GM12878 (cell line): ENCODE measurements at regions not wholly inside any gene's neighbourhood (a gene's known extent, or its start where the extent isn't known, plus 50 kb on each side); places are given as distances from the start of the nearest gene placed in this dataset.

ENCODE experiments used
- ATAC-seq: fragments of 200-7000 bp; cut with Tn5 transposase; 3 replicates; pipeline ENCODE4 v1.9.1; 2020; ENCODE audit warnings: mild to moderate bottlenecking, moderate library complexity
- BruUV-seq: library from RNA; stranded (reverse); fragments of 400-500 nt; replicated peaks from 2 replicates; lab custom pipeline; 2021; lab: Mats Ljungman, UMichigan
- CTCF ChIA-PET: fragments of 300-600 bp; sonication (Branson Sonifier 250); formaldehyde crosslinking; extraction: SDS; loops from one replicate; lab custom pipeline; 2021; ENCODE audit warnings: inconsistent platforms; lab: Yijun Ruan, JAX
- POLR2A ChIA-PET: fragments of 350-600 bp; formaldehyde crosslinking; extraction: SDS; loops from one replicate; lab custom pipeline; 2021; ENCODE audit warnings: inconsistent platforms; lab: Charles Lee
- RAD21 ChIA-PET: fragments of 300-600 bp; sonication (Branson Sonifier 250); formaldehyde crosslinking; loops from one replicate; lab custom pipeline; 2023; ENCODE audit warnings: antibody characterized with exemption; ENCODE audit not compliant: unreplicated experiment; lab: Charles Lee
- SMC1A ChIA-PET: fragments of 300-600 bp; sonication (Branson Sonifier 250); formaldehyde crosslinking; loops from one replicate; lab custom pipeline; 2023; ENCODE audit not compliant: unreplicated experiment, uncharacterized antibody; lab: Charles Lee
- DNase-seq: peaks from one replicate; pipeline ENCODE4 v3.0.0-alpha.2; 2011; ENCODE audit warnings: low read depth, low spot score
- FAIRE-seq: peaks from 3 replicates; lab custom pipeline; 2011; peaks lifted over from hg19 to GRCh38; lab: Jason Lieb, UNC
- H2AFZ ChIP-seq: 2 replicates; pipeline ENCODE4 v1.6.0; 2011; ENCODE audit warnings: low read depth, low read length, control low read depth; ENCODE audit not compliant: control insufficient read depth
- H3K27ac ChIP-seq: 2 replicates; pipeline ENCODE4 v1.5.1; 2011; ENCODE audit warnings: control low read depth; ENCODE audit not compliant: control insufficient read depth, insufficient read depth
- H3K27me3 ChIP-seq, 2 experiments: replicated peaks in 1 of 2; 2 replicates each; pipeline versions ENCODE4 v1.6.0 to v1.6.1; 2011; ENCODE audit warnings: low read length in 1 of 2; ENCODE audit not compliant: control insufficient read depth in 2 of 2, insufficient read depth in 2 of 2
- H3K36me3 ChIP-seq, 2 experiments: 2 replicates each; pipeline ENCODE4 v1.5.1; 2011; ENCODE audit warnings: low read length in 1 of 2; ENCODE audit not compliant: control insufficient read depth in 2 of 2, insufficient read depth in 2 of 2
- H3K4me1 ChIP-seq: 2 replicates; pipeline ENCODE4 v1.6.1; 2011; ENCODE audit warnings: mild to moderate bottlenecking, low read length, moderate library complexity, mixed read lengths; ENCODE audit not compliant: control insufficient read depth, insufficient read depth
- H3K4me2 ChIP-seq: 2 replicates; pipeline ENCODE4 v1.6.0; 2011; ENCODE audit warnings: control low read depth; ENCODE audit not compliant: control insufficient read depth, insufficient read depth
- H3K4me3 ChIP-seq: fragments of 200-600 bp; sonication (generic); 2 replicates; pipeline ENCODE4 v1.5.1; 2016
- H3K79me2 ChIP-seq: 2 replicates; pipeline ENCODE4 v1.6.0; 2011; ENCODE audit warnings: low read length; ENCODE audit not compliant: control insufficient read depth, insufficient read depth
- H3K9ac ChIP-seq: 2 replicates; pipeline ENCODE4 v1.8.0; 2011; ENCODE audit warnings: low read length, control low read depth, mixed read lengths; ENCODE audit not compliant: control insufficient read depth, insufficient read depth
- H3K9me3 ChIP-seq: replicated peaks from 3 replicates; pipeline ENCODE4 v1.5.1; 2011; ENCODE audit warnings: mild to moderate bottlenecking, low read length; ENCODE audit not compliant: control insufficient read depth, insufficient read depth
- H4K20me1 ChIP-seq: 2 replicates; pipeline ENCODE4 v1.6.0; 2011; ENCODE audit not compliant: control insufficient read depth, insufficient read depth
- BCL11A ChIP-seq: IDR thresholded peaks from 2 replicates; pipeline ENCODE4 v1.6.1; 2011; ENCODE audit warnings: low read depth, low read length
- DPF2 ChIP-seq: fragments of 450-650 bp; IDR thresholded peaks from 2 replicates; pipeline ENCODE4 v1.6.1; 2017; ENCODE audit warnings: mild to moderate bottlenecking
- GATAD2B ChIP-seq: fragments of 450-650 bp; conservative IDR thresholded peaks from 2 replicates; pipeline ENCODE4 v1.6.1; 2017; ENCODE audit warnings: low read depth, mild to moderate bottlenecking, moderate library complexity
- IKZF1 ChIP-seq: fragments of 450-650 bp; conservative IDR thresholded peaks from 2 replicates; pipeline ENCODE4 v1.6.1; 2017; ENCODE audit warnings: antibody characterized with exemption, mild to moderate bottlenecking
- LARP7 ChIP-seq: fragments of 450-650 bp; IDR thresholded peaks from 2 replicates; pipeline ENCODE4 v1.6.1; 2017; ENCODE audit warnings: mild to moderate bottlenecking
- NFYB ChIP-seq: IDR thresholded peaks from 2 replicates; pipeline ENCODE4 v1.6.1; 2011; ENCODE audit warnings: low read depth, mild to moderate bottlenecking, low read length, improper control_type of control experiment, moderate library complexity; ENCODE audit not compliant: insufficient read depth
- NR2C1 ChIP-seq: fragments of 450-650 bp; IDR thresholded peaks from 2 replicates; pipeline ENCODE4 v1.6.1; 2017; ENCODE audit warnings: antibody characterized with exemption, mild to moderate bottlenecking, moderate library complexity
- RUNX3 ChIP-seq: IDR thresholded peaks from 2 replicates; pipeline ENCODE4 v1.6.1; 2012; ENCODE audit warnings: low read length, inconsistent platforms
- SIN3A ChIP-seq: IDR thresholded peaks from 2 replicates; pipeline ENCODE4 v1.6.1; 2012; ENCODE audit warnings: low read depth, low read length, improper control_type of control experiment
- SIX5 ChIP-seq: IDR thresholded peaks from 2 replicates; pipeline ENCODE4 v1.6.1; 2011; ENCODE audit warnings: mild to moderate bottlenecking, low read depth, low read length, moderate library complexity; ENCODE audit not compliant: severe bottlenecking
- SREBF1 ChIP-seq: IDR thresholded peaks from 2 replicates; pipeline ENCODE4 v1.6.1; 2012; ENCODE audit warnings: mild to moderate bottlenecking, low read length
- ZNF274 ChIP-seq: IDR thresholded peaks from one replicate; pipeline ENCODE4 v1.8.0; 2011; ENCODE audit not compliant: insufficient read length, insufficient read depth
- ZNF384 ChIP-seq: IDR thresholded peaks from 2 replicates; pipeline ENCODE4 v1.6.1; 2012; ENCODE audit warnings: low read depth, mild to moderate bottlenecking, low read length, improper control_type of control experiment, borderline replicate concordance
- WGBS: methylation state at CpG from one replicate; pipeline ENCODE4 v1.1.6; 2016; ENCODE audit warnings: low lambda C conversion rate; ENCODE audit not compliant: insufficient replicate concordance, insufficient coverage; ENCODE audit errors: missing lambda C conversion rate; 5-methylcytosine and 5-hydroxymethylcytosine counted together
- in situ Hi-C: fragments of 300-500 bp; cut with MboI; formaldehyde crosslinking; loops from 9 replicates; pipeline ENCODE4 v1.14.3; 2018; ENCODE audit warnings: mixed read lengths
- intact Hi-C: fragments of 100-400 bp; cut with micrococcal nuclease; formaldehyde crosslinking; loops from one replicate; pipeline ENCODE4 v1.14.2; 2022; ENCODE audit not compliant: unreplicated experiment
- TF ChIP-seq, protein P1 (sequence below): fragments of 450-650 bp; IDR thresholded peaks from 2 replicates; pipeline ENCODE4 v1.6.1; 2016; ENCODE audit warnings: mild to moderate bottlenecking, moderate library complexity, borderline replicate concordance

DNA sequence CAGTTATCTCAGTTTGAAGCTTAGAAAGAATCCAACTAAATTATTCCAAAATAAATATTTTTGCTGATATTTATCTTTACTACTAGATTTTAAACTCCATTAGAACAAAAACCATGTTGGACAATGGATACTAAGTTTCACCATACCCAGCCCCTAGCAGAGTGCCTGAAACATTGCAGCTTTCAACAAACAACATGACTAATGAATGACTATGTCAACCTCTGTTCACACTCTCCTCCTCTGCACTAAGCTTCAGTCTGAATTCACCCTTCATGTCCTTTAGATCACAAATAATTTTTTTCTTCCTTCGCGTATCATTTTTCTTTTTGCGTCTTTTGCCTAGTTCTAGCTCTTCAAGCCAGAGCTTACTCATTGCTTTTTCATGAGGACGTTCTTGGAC lies 315.2 kb downstream of the PCDH10 start (continued):
- no peak for TF ChIP-seq ZNF384
- no peak for TF ChIP-seq BCL11A
- TF ChIP-seq ZNF274: no peak

DNA sequence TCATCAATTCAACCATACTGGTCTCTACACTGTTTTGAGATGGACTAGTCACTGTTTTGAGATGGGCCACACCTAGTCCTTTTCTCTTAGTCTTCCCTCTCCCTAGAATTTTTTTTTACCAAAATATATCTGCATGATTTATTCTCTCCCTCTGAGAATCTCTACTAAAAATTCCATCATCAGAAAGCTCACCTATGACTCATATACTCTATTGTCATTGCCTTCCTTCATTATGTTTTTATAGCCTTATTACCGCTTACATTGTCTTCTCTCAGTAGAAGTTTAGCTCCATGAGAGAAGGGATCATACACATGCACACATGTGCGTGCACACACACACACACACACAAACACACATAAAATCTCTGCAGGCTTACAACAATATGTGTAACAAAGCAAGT lies 303.6 kb downstream of the PCDH10 start:
- ChIA-PET CTCF (interaction anchor here (1.2 kb wide), 1 partner anchor 17 kb away, joined by 3 read pairs; no protein-coding TSS in a partner anchor), POLR2A (no interaction called here), SMC1A (interaction anchor here (0.5 kb wide), 1 partner anchor 92 kb away, joined by 4 read pairs; no protein-coding TSS in a partner anchor), RAD21 (no interaction called here)
- no peak for ATAC-seq
- intact Hi-C loops (no loop called here), in situ Hi-C loops (no loop called here)
- Histone ChIP-seq H3K27ac (no peak overlapping the region), H3K9ac (no peak overlapping the region), H3K9me3 (no peaks in the 10 kb centered on the region), H2AFZ (no peak overlapping the region), H3K4me2 (no peak overlapping the region), H3K4me3 (no peak overlapping the region), H4K20me1 (no peaks in the 10 kb centered on the region), H3K27me3 (no peaks in the 10 kb centered on the region), H3K79me2 (no peaks in the 10 kb centered on the region), H3K4me1 (no peaks in the 10 kb centered on the region)
- DNase-seq: no peak
- FAIRE-seq: no peak
- WGBS: 14% methylated on average over 2 of the region's 2 CpGs
- TF ChIP-seq SIN3A (no peak), SIX5 (no peak), LARP7 (no peak), RUNX3 (no peak), NFYB (no peak), IKZF1 (no peak), DPF2 (no peak), NR2C1 (no peak), GATAD2B (no peak), SREBF1 (no peak)
- TF ChIP-seq, protein P1, sequence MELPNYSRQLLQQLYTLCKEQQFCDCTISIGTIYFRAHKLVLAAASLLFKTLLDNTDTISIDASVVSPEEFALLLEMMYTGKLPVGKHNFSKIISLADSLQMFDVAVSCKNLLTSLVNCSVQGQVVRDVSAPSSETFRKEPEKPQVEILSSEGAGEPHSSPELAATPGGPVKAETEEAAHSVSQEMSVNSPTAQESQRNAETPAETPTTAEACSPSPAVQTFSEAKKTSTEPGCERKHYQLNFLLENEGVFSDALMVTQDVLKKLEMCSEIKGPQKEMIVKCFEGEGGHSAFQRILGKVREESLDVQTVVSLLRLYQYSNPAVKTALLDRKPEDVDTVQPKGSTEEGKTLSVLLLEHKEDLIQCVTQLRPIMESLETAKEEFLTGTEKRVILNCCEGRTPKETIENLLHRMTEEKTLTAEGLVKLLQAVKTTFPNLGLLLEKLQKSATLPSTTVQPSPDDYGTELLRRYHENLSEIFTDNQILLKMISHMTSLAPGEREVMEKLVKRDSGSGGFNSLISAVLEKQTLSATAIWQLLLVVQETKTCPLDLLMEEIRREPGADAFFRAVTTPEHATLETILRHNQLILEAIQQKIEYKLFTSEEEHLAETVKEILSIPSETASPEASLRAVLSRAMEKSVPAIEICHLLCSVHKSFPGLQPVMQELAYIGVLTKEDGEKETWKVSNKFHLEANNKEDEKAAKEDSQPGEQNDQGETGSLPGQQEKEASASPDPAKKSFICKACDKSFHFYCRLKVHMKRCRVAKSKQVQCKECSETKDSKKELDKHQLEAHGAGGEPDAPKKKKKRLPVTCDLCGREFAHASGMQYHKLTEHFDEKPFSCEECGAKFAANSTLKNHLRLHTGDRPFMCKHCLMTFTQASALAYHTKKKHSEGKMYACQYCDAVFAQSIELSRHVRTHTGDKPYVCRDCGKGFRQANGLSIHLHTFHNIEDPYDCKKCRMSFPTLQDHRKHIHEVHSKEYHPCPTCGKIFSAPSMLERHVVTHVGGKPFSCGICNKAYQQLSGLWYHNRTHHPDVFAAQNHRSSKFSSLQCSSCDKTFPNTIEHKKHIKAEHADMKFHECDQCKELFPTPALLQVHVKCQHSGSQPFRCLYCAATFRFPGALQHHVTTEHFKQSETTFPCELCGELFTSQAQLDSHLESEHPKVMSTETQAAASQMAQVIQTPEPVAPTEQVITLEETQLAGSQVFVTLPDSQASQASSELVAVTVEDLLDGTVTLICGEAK: no peak
- TF ChIP-seq, all 136 proteins: peak for 0
- BruUV-seq: no TSS peak
- H3K36me3 ChIP-seq: no peaks in the 10 kb centered on the region
